ENCODE measurements at regions not wholly inside any gene's neighbourhood (a gene's known extent, or its start where the extent isn't known, plus 50 kb on each side); places are given as distances from the start of the nearest gene placed in this dataset.
A peak's percentile ranks its signal among the peaks of the same experiment; 100 is the strongest.

DNA sequence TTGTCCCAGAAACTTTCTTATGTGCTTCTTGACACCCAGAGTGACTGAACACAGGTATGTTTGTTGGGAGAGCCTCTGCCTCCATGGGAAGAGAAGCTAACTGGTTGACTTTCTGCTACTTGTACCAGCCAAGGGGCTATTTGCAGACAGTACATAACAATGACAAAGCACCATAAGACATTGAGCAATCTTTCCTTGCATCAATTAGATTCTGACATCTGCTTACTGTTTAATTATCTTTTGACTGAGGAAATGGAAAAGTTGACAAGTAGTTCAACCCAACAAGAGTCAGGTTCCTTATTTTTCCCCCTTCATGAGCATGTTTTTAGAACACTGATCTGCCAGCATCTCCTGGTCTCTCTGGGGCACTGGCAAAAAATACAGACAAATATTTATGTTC is 157.7 kb downstream of the RPLP1 start:
- no peak for DNase-seq
- Histone ChIP-seq H3K36me3 (no peaks in the 10 kb centered on the region), H3K9me3 (no peaks in the 10 kb centered on the region), H3K4me3 (no peak overlapping the region), H3K4me1 (peaks cover 0 to 19% (median 0%) of the 10 kb centered on the region in 9 donors), H3K27me3 (no peaks in the 10 kb centered on the region), H3K27ac (peak overlapping the region in 1 of 10 donors; percentile 36)
- no peak for ATAC-seq
- intact Hi-C loops (cut with DNase I) = no loop called here
- TF ChIP-seq, protein P1, sequence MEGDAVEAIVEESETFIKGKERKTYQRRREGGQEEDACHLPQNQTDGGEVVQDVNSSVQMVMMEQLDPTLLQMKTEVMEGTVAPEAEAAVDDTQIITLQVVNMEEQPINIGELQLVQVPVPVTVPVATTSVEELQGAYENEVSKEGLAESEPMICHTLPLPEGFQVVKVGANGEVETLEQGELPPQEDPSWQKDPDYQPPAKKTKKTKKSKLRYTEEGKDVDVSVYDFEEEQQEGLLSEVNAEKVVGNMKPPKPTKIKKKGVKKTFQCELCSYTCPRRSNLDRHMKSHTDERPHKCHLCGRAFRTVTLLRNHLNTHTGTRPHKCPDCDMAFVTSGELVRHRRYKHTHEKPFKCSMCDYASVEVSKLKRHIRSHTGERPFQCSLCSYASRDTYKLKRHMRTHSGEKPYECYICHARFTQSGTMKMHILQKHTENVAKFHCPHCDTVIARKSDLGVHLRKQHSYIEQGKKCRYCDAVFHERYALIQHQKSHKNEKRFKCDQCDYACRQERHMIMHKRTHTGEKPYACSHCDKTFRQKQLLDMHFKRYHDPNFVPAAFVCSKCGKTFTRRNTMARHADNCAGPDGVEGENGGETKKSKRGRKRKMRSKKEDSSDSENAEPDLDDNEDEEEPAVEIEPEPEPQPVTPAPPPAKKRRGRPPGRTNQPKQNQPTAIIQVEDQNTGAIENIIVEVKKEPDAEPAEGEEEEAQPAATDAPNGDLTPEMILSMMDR (IDR thresholded peaks at IDR 0.05) = no peak

DNA sequence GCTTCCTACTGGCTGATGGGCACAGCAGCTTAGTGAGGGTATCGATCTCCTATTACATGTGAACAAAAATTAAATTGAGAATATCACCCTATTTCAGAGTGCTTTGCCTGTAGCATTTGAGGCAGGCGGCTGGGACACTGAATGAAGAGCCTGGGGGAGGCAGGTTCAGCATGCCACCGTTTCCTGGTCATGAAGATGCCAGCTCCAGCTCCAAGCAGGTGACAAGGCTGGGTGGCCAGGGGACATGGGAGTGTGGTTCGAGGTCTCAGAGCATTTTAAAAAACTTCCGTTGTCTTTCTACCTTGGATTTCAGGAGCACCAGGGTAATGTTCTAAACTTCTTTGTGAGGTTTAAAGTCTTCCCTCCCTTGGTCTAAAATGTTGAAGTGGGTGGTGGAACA is 158.2 kb downstream of the RPLP1 start:
- DNase-seq = no peak
- intact Hi-C loops (cut with DNase I) = no loop called here

DNA sequence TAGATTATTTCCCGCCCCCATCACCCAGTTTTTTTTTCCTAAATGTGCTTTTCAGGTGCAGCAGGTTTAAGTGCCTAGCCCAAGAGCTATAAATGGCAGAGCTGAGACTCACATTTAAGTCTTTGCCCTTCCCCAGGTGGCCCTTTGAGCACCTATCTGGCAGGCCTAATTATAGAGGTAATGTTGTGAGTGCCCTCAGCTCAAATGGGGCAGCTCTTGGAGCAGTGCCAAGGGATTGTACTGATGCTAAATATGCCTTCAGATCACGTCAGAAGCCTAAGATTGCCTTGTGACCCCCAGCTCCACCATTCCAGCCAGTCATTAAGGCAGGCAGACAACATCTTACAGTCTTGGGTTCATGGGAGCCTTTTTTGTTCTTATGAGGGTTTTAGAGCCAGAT is 159.5 kb downstream of the RPLP1 start:
- 59 to 70% methylated on average over 2 of the region's 2 CpGs for WGBS, 2 donors

More for the DNA sequence above, 158.2 kb downstream of the RPLP1 start:
- H3K4me3 ChIP-seq = no peak overlapping the region
- H3K27me3 ChIP-seq = no peaks in the 10 kb centered on the region
- TF ChIP-seq, protein P1 (IDR thresholded peaks at IDR 0.05) = no peak
- H3K4me1 ChIP-seq = peaks cover 0 to 19% (median 0%) of the 10 kb centered on the region in 9 donors
- ATAC-seq = no peak
- WGBS, 2 donors = 85 to 92% methylated on average over 5 of the region's 5 CpGs
- H3K36me3 ChIP-seq = no peaks in the 10 kb centered on the region
- H3K27ac ChIP-seq = no peak overlapping the region
- no peaks in the 10 kb centered on the region for H3K9me3 ChIP-seq

DNA sequence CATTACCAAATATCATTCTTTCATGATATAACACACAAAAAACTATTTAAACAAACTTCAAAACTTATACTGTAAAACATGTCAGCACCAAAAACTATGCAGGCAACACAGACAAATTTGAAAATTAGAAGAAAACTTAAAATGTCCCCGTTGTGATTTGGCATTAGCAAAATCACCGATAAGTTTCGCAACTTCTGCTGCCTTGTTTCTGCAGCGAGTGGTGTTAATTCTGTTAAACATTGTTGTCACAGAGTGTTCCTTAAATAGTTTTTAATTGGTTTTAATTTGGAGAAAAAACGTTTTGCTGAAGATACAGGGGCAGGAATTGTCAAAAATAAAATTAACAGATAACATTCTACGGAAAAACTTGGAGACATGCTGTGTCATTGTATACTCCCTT is 160.6 kb downstream of the RPLP1 start:
- no peaks in the 10 kb centered on the region for H3K36me3 ChIP-seq
- 76 to 77% methylated on average over 6 of the region's 6 CpGs for WGBS, 2 donors
- no peaks in the 10 kb centered on the region for H3K27me3 ChIP-seq
- H3K4me3 ChIP-seq = no peak overlapping the region
- TF ChIP-seq, protein P1 (IDR thresholded peaks at IDR 0.05) = no peak
- H3K27ac ChIP-seq = no peak overlapping the region
- ATAC-seq (no peak), DNase-seq (no peak)
- intact Hi-C loops (cut with DNase I) = no loop called here
- H3K4me1 ChIP-seq = peaks cover 0 to 11% (median 0%) of the 10 kb centered on the region in 9 donors
- H3K9me3 ChIP-seq = peaks cover 0 to 2% (median 0%) of the 10 kb centered on the region in 11 donors

More for the DNA sequence above, 159.5 kb downstream of the RPLP1 start:
- Histone ChIP-seq H3K4me3 (no peak overlapping the region), H3K27me3 (no peaks in the 10 kb centered on the region), H3K27ac (no peak overlapping the region), H3K4me1 (peaks cover 0 to 14% (median 0%) of the 10 kb centered on the region in 9 donors), H3K9me3 (no peaks in the 10 kb centered on the region), H3K36me3 (no peaks in the 10 kb centered on the region)
- TF ChIP-seq, protein P1 (IDR thresholded peaks at IDR 0.05) = no peak
- ATAC-seq = peak in 6 of 8 donors; percentile 26 to 80 (median 60)
- peak in 1 of 2 donors; percentile 32 for DNase-seq
- intact Hi-C loops (cut with DNase I) = no loop called here

Data from heart right ventricle (tissue), 16 donors.